ENCODE measurements at regions not wholly inside any gene's neighbourhood (a gene's known extent, or its start where the extent isn't known, plus 50 kb on each side); places are given as distances from the start of the nearest gene placed in this dataset.

GRCh38 chr4:185999207-185999606, 69.7 kb upstream of the TLR3 start:
- Histone ChIP-seq H3K36me3 (ENCODE audit: control insufficient read depth, insufficient read depth, low read length) (no peaks in the 10 kb centered on the region), H3K9me3 (ENCODE audit: control insufficient read depth, insufficient read depth, low read depth, low read length) (no peaks in the 10 kb centered on the region), H3K9ac (ENCODE audit: insufficient read depth, low read length) (no peak overlapping the region), H3K4me1 (ENCODE audit: control insufficient read depth, extremely low read depth, insufficient read depth, low read length) (no peaks in the 10 kb centered on the region), H3K4me2 (ENCODE audit: extremely low read depth, insufficient read depth, low read length) (no peak overlapping the region), H4K20me1 (ENCODE audit: control insufficient read depth, extremely low read depth, insufficient read depth, low read length) (no peaks in the 10 kb centered on the region), H3K27ac (ENCODE audit: insufficient read depth, low read length) (no peak overlapping the region), H3K79me2 (ENCODE audit: control insufficient read depth, insufficient read depth, low read length) (no peaks in the 10 kb centered on the region), H2AFZ (ENCODE audit: low read length) (no peak overlapping the region), H3K4me3 (replicated peaks in 1 of 4; ENCODE audit: control extremely low read depth in 1 of 4, insufficient read depth in 1 of 4, low read depth in 3 of 4, low read length in 4 of 4) (no peak overlapping the region), H3K27me3 (ENCODE audit: control insufficient read depth, insufficient read depth, low read length) (no peaks in the 10 kb centered on the region)
- DNase-seq (ENCODE audit: low read depth in 2 of 2) = peak in 1 of 2 donors; percentile 5
- TF ChIP-seq EZH2 (IDR thresholded peaks at IDR 0.05; ENCODE audit: low read length, missing control alignments) = no peak
- TF ChIP-seq CTCF (conservative IDR thresholded peaks at IDR 0.05 in 1 of 2, IDR thresholded peaks at IDR 0.05 in 1 of 2; ENCODE audit: low read depth in 1 of 2, low read length in 2 of 2) = no peak

- Histone ChIP-seq H3K79me2 (ENCODE audit: control insufficient read depth, insufficient read depth, low read length) (no peaks in the 10 kb centered on the region), H3K4me2 (ENCODE audit: extremely low read depth, insufficient read depth, low read length) (no peak overlapping the region), H3K9me3 (ENCODE audit: control insufficient read depth, insufficient read depth, low read depth, low read length) (no peaks in the 10 kb centered on the region), H3K27me3 (ENCODE audit: control insufficient read depth, insufficient read depth, low read length) (no peaks in the 10 kb centered on the region), H4K20me1 (ENCODE audit: control insufficient read depth, extremely low read depth, insufficient read depth, low read length) (no peaks in the 10 kb centered on the region), H3K27ac (ENCODE audit: insufficient read depth, low read length) (no peak overlapping the region), H3K4me1 (ENCODE audit: control insufficient read depth, extremely low read depth, insufficient read depth, low read length) (no peaks in the 10 kb centered on the region), H3K4me3 (replicated peaks in 1 of 4; ENCODE audit: control extremely low read depth in 1 of 4, insufficient read depth in 1 of 4, low read depth in 3 of 4, low read length in 4 of 4) (no peak overlapping the region), H2AFZ (ENCODE audit: low read length) (no peak overlapping the region), H3K36me3 (ENCODE audit: control insufficient read depth, insufficient read depth, low read length) (no peaks in the 10 kb centered on the region), H3K9ac (ENCODE audit: insufficient read depth, low read length) (no peak overlapping the region)
- TF ChIP-seq CTCF (conservative IDR thresholded peaks at IDR 0.05 in 1 of 2, IDR thresholded peaks at IDR 0.05 in 1 of 2; ENCODE audit: low read depth in 1 of 2, low read length in 2 of 2) (no peak), EZH2 (IDR thresholded peaks at IDR 0.05; ENCODE audit: low read length, missing control alignments) (no peak)
- no peak for DNase-seq (ENCODE audit: low read depth in 2 of 2)
Observed at GRCh38 chr4:186002853-186003252, 66.1 kb upstream of the TLR3 start.

GRCh38 chr4:186003746-186004145, 65.2 kb upstream of the TLR3 start:
- H3K4me1 ChIP-seq (ENCODE audit: control insufficient read depth, extremely low read depth, insufficient read depth, low read length) = no peaks in the 10 kb centered on the region
- H3K4me2 ChIP-seq (ENCODE audit: extremely low read depth, insufficient read depth, low read length) = no peak overlapping the region
- H3K4me3 ChIP-seq (replicated peaks in 1 of 4; ENCODE audit: control extremely low read depth in 1 of 4, insufficient read depth in 1 of 4, low read depth in 3 of 4, low read length in 4 of 4) = no peak overlapping the region
- H4K20me1 ChIP-seq (ENCODE audit: control insufficient read depth, extremely low read depth, insufficient read depth, low read length) = no peaks in the 10 kb centered on the region
- H3K79me2 ChIP-seq (ENCODE audit: control insufficient read depth, insufficient read depth, low read length) = no peaks in the 10 kb centered on the region
- H3K27me3 ChIP-seq (ENCODE audit: control insufficient read depth, insufficient read depth, low read length) = no peaks in the 10 kb centered on the region
- H3K36me3 ChIP-seq (ENCODE audit: control insufficient read depth, insufficient read depth, low read length) = no peaks in the 10 kb centered on the region
- no peak for TF ChIP-seq EZH2 (IDR thresholded peaks at IDR 0.05; ENCODE audit: low read length, missing control alignments)
- TF ChIP-seq CTCF (conservative IDR thresholded peaks at IDR 0.05 in 1 of 2, IDR thresholded peaks at IDR 0.05 in 1 of 2; ENCODE audit: low read depth in 1 of 2, low read length in 2 of 2) = no peak
- no peak overlapping the region for H3K9ac ChIP-seq (ENCODE audit: insufficient read depth, low read length)
- H3K27ac ChIP-seq (ENCODE audit: insufficient read depth, low read length) = no peak overlapping the region
- no peaks in the 10 kb centered on the region for H3K9me3 ChIP-seq (ENCODE audit: control insufficient read depth, insufficient read depth, low read depth, low read length)
- H2AFZ ChIP-seq (ENCODE audit: low read length) = no peak overlapping the region
- DNase-seq (ENCODE audit: low read depth in 2 of 2) = no peak

All from fibroblast of lung (primary cell).